GM21737 (cell line): ENCODE measurements at regions not wholly inside any gene's neighbourhood (a gene's known extent, or its start where the extent isn't known, plus 50 kb on each side); places are given as distances from the start of the nearest gene placed in this dataset.

Source experiments
- ATAC-seq: cut with Tn5 transposase; IDR thresholded peaks from one replicate; pipeline ENCODE4 v1.9.1; 2021; ENCODE audit warnings: mild to moderate bottlenecking, moderate library complexity; ENCODE audit not compliant: unreplicated experiment

DNA sequence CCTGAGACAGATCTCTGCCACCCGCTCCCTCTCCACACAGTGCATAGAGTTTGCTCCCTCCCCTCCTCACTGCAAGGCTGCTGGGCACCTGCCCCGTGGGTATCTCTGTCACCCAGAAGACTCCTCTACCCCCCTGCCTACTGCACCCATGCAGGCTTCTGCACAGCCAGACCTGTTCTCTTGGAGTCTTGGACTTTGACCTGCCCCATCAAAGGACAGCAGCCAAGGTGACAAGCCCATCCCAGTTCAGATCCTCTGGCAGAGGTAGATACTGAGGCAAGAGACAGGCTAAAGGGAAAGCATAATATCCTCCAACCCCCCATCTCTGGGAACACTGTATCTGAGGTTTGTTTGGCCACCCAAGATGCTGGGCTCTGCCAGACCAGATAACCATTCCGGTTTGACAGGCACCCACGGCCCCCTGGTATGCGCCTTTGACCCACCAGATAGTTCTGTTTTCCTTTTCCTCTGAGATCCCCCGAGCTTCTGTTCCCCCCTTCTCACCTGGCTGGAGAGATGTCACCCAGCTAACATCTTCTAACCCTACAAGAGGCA, 239.6 kb downstream of the SOX9 start:
- no peak for ATAC-seq

DNA sequence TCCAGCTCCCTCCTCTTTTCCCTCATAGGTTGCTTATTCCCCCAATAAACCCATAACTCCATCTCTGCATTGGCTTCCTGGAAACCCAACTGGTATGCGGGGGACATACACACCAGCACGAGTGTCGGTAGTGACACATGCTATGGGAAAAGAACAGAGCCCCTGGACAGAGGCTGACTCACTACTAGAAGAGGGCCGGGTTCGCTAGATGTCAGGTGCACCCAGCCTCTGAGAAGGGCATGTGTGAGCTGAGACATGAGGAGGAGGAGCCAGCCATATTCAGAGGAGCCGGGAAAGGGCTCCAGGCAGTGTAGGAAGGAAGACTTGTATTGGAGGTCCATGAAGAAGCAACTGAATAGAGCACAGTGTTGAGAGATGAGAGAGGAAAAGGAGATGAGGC, 241.1 kb downstream of the SOX9 start:
- no peak for ATAC-seq

- no peak for ATAC-seq
These were observed 241.7 kb downstream of the SOX9 start for GRCh38 chr17:72362376-72363088.

GRCh38 chr17:72363089-72363610, 242.3 kb downstream of the SOX9 start:
- no peak for ATAC-seq

- ATAC-seq, result no peak
These were observed 245.1 kb downstream of the SOX9 start for GRCh38 chr17:72365857-72366414.

DNA sequence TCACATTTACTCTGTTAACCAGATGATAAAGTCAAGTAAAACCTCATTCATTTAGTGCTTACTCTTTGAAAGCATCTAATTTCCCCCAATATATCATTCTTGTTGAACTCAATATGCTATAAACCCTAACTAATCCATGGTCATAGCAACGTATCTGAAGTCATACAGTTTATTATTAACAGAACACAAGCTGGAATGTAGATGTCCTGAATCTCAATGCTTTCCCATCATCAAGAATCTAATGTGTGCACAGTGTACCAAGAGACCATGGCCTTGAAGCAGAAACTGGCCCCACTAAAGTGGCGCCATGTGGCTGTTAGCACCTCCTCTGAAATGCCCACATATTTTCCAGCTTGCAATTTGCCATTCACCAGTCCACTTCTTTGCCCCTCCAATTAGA, 245.8 kb downstream of the SOX9 start:
- ATAC-seq, result no peak

DNA sequence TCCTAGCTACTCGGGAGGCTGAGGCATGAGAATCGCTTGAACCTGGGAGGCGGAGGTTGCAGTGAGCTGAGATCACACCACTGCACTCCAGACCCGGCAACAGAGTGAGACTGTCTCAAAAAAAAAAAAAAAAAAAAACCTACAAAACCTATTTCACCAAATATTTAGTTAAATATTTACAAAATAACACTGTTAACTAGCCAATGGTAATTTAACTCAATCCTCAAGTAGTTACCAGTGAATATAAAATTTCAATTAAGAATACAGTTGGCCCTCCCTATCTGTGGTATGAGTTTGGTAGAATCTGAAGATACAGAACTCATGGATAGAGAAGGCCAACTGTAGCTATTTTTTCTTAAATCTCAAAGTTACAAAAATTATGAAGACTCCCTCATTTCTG, 247.4 kb downstream of the SOX9 start:
- ATAC-seq, result no peak

DNA sequence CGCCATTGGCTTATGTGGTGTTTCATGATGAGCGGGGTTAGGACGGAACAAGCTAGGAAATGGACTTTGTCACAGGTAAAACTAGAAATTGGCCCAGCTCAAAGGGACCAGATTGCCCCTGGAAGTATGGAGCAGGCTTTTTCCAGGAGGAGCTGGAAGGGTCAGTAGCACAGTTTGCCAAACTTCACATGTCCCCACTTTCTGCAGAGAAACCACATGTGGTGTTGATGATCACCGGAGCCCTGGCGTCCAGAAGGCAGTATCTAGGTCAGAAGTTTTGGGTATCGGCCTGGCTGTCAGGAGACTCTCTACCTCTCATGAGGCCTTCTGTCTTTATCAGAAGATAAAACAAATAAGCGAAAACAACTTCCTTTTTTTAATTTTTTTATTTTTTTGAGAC, 248.5 kb downstream of the SOX9 start:
- no peak for ATAC-seq

DNA sequence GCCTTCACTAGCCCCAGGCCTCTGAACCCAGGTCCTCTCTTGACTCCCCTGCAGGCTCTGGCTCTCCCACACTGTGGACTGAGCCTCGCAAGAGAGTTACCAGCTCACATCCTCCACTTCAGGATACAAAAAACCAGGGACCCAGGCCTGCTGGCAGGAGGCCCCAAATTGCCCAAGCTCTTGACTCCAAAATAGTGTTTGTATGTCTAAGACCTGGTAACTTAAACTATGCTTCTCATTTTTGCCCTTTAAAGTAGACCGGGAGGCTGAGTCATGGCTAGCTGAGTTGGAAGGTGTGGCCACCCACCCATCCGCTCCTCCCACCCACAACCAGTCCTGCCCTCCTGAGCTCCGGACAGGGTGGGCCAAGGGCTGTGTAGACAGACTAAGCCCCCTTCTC, 250.0 kb downstream of the SOX9 start:
- ATAC-seq, result no peak

GRCh38 chr17:72372185-72372584, 251.4 kb downstream of the SOX9 start:
- no peak for ATAC-seq

DNA sequence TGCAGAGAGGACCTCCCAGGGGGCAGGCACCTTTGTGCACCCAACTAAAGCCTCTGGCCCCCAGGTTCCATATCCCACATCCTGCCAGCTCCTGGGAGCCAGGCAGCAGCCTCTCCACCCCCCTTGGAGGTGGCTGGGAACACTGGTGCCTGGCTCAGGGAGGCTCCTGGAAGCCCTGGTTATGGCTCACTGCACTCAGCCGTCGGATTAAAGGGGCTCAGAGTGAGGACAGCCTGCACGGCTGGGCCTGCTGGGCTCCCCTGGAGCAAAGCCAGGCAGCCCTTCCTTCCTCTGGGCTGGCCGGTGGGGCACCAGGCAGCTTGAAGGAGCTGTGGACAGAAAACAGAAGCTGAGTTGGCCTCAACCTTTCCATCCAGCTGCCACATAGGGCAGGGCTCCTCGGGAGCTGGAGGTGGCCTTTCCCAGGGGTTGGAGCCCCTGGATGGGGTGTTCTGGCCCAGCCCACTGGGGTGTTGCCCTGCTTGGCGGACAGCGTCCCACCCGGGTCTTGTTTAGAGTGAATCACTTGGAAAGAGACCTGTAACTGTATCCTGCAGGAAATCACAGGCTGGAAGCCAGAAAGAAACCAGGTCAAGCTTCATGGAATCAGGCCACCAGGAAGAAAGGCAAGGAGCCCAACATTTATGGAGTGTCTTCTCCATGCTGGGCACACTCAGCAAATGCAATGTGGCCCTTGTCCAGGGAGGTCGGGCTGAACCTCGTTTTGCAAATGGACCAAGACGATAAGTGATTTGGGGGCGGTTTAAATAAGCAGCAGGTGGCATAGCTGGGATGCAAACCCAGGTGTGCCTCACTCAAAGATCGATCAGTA, 253.3 kb downstream of the SOX9 start:
- ATAC-seq, result no peak

GRCh38 chr17:72376526-72377345, 255.9 kb downstream of the SOX9 start:
- no peak for ATAC-seq

GRCh38 chr17:72378414-72379390, 257.9 kb downstream of the SOX9 start:
- no peak for ATAC-seq

GRCh38 chr17:72379516-72379915, 258.7 kb downstream of the SOX9 start:
- ATAC-seq, result no peak

- no peak for ATAC-seq
These were observed 259.3 kb downstream of the SOX9 start for GRCh38 chr17:72380120-72380519.

GRCh38 chr17:72380737-72381136, 259.9 kb downstream of the SOX9 start:
- no peak for ATAC-seq

DNA sequence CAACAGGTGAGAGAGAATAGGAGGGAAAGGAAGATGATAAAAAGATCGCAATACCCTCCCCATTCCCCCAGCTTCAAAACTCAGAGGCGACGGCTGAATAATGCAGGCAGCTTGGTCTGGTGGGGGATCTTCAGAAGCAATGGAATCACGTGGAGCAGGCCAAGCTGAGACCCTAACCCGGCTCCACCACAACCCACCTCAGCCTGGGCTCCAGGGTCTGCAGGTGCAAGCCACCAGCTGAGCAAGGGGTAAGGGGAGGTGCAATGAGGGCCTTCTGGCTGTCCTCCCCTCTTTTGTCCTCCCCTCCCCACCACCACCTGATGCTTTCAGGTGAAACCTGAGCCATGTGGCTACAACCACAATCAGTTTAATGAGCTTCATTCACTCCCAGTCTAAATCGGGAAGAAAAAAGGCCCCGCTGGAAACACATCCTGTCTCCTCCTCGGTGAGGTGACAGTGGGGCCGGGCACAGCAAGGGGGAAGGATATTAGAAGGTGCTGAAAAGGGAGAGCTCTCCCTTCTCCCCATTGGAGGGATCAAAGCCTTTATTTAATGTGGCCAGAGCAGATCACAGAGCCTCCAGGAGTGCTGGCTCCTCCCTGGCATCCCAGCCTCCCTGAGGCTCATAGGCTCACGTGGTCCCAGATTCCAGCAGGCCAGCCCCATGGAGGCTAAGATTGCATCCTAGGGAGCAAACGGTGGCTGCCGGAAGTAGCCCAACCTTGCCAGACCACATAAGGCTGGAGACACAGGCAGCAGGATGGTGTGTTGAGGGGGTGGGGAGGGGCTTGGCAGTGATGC, 261.0 kb downstream of the SOX9 start:
- no peak for ATAC-seq

GRCh38 chr17:72382971-72383722, 262.3 kb downstream of the SOX9 start:
- no peak for ATAC-seq
